DMS153 (cell line): ENCODE measurements at regions not wholly inside any gene's neighbourhood (a gene's known extent, or its start where the extent isn't known, plus 50 kb on each side); places are given as distances from the start of the nearest gene placed in this dataset.
A peak's percentile ranks its signal among the peaks of the same experiment; 100 is the strongest.

Source experiments
- DNase-seq: peaks from one replicate; lab custom pipeline; 2025; lab: John Stamatoyannopoulos, UW

- no peak for DNase-seq
These were observed 176.6 kb upstream of the C9orf72 start for GRCh38 chr9:27749838-27750237.

DNA sequence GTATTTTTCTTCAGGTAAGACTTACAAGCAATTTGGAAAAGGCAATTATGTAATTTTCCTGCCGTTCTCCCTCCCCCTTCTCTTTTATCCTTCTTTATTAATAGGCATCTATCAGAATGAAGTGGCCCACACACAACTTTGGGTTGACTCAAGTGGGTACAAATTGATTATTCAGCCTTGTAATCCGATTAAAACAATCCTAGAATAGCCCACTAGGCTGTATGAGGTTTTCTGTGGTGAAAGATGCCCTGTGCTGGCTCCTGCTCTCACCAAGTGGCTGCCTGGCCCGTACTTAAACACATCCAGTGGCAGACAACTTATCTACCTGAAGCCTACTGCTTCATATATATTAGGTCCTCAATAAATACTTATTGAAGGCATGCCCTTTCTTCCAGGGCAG, 177.3 kb upstream of the C9orf72 start:
- no peak for DNase-seq

DNA sequence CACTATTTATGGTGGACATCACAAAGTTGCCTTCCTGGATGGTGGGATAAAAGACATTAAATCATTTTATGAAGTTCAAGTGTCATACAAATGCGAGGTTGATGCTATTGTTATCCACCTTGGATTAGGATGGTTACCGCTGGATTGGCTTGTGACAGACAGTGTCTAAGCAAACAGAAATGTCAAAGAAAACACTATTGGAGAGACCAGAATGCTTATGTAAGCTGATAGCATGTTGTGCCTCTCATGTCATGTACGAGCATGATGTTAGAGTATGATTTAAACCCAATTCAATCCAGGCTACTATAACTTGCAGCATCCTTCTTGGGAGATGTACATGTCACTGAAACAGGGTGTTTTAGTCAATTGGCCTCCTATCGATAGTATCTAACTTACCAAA, 178.8 kb upstream of the C9orf72 start:
- DNase-seq, result no peak

DNA sequence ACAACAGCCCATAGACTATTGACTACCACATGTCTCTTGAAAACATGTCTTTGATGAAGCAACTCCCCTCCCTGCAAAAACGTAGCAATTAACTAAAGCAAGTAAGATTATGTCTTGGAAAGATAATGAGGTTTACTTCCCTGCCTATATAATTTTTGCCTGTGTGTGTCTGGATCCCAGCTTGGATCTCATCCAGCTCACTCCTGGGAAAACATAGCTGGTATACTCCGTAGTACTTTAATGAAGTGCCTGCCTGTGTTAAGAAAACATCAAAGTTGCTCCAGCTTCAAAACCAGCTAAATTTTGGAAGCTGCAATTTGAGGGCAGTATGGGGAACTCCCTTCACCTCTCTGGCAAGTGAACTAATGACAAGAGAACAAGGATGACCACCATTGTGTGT, 182.6 kb upstream of the C9orf72 start:
- no peak for DNase-seq

GRCh38 chr9:27756418-27756817, 183.1 kb upstream of the C9orf72 start:
- DNase-seq, result no peak

DNA sequence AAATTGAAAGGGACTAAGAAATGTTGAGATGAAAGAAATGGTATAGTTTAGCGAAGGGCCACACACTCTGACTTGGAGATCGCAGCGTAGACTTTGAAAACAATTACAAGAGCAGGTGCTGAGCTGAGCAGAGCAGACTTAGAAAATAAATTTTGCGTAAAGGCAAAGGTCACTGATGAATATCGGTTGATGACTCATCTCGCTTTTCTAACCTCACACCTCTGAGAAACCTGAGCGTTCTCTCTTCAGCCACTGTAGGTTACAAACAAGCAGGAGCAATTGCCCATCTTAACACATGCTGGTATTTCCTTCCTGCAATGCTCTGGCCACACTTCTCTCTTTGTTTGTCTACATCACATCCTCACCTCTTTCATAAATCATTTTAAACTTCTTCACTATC, 190.6 kb upstream of the C9orf72 start:
- DNase-seq, result no peak

- DNase-seq, result no peak
These were observed 192.2 kb upstream of the C9orf72 start for GRCh38 chr9:27765266-27766072.

GRCh38 chr9:27766073-27766835, 193.0 kb upstream of the C9orf72 start:
- DNase-seq, result no peak

GRCh38 chr9:27768781-27769180, 195.5 kb upstream of the C9orf72 start:
- no peak for DNase-seq

GRCh38 chr9:27770541-27770940, 197.3 kb upstream of the C9orf72 start:
- no peak for DNase-seq

- peak; percentile 68 for DNase-seq
These were observed 198.7 kb upstream of the C9orf72 start for GRCh38 chr9:27771803-27772545.

GRCh38 chr9:27784847-27785713, 211.8 kb upstream of the C9orf72 start:
- DNase-seq, result no peak

- no peak for DNase-seq
These were observed 212.4 kb upstream of the C9orf72 start for GRCh38 chr9:27785714-27786100.

DNA sequence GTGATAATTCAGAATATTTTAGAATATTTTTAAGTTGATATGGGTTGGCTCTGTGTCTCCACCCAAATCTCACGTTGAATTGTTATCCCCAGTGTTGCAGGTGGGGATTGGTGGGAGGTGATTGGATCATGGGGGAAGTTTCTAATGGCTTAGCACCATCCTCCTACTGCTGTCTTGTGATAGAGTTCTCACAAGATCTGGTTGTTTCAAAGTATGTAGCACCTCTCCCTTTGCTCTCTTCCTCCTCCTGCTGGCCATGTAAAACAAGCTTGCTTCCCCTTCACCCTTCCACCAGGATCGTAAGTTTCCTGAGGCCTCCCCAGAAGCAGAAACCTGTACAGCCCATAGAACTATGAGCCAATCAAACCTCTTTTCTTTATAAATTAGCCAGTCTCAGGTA, 214.6 kb upstream of the C9orf72 start:
- no peak for DNase-seq

- no peak for DNase-seq
These were observed 218.0 kb upstream of the C9orf72 start for GRCh38 chr9:27791311-27791710.

DNA sequence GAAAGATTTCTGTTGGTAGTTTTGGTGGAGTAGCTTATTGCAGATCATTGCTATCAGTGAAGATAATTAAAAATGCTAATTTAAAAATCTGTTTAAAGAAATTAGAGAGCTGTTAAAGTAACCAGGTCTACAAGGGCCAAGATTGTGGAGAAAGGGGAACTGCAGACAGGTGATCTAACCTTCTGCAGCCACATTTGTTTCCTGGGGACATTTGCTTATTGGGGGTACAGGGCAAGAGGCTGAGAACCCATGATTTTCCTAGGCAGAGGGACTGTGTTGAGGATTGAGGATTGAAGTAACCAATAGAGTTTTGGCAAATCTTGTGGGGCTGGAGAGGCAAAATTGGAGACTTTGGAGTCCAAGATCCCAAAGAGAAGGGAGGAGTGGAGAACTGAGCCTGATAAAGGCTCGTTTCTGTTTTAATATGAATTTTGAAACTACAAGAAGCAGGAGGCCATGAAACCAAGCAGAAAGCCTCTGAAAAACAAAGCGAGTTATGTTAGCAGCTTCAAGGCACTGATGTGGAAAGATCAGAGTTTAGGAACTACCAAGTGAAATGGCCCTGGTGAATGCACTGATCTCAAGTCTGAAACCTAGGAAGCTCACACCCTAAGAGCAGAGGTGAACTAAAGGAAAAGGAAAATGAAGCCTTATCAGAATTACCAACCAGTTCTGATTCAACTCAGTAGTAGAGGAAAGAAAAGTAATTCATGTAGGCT, 219.8 kb upstream of the C9orf72 start:
- DNase-seq, result no peak

- DNase-seq, result no peak
These were observed 226.0 kb upstream of the C9orf72 start for GRCh38 chr9:27799326-27799725.

DNA sequence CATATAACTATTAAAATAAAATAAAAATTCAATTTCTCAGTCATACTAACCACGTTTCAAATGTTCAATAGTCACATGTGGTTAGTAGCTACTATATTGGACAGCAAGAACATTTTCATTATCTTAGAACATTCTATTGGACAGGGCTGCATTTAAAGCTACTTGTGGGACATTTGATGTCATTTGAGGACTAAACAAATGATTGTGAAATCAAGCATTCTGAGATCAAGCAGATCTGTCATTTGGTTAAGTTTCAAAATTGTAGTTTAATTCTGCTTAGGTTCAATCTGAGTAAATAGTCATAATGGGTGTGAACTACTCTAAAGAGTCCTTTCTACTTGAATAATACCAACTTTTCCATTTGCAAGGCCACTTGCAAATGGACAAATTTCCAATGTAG, 226.9 kb upstream of the C9orf72 start:
- no peak for DNase-seq

GRCh38 chr9:27800692-27801370, 227.6 kb upstream of the C9orf72 start:
- no peak for DNase-seq

DNA sequence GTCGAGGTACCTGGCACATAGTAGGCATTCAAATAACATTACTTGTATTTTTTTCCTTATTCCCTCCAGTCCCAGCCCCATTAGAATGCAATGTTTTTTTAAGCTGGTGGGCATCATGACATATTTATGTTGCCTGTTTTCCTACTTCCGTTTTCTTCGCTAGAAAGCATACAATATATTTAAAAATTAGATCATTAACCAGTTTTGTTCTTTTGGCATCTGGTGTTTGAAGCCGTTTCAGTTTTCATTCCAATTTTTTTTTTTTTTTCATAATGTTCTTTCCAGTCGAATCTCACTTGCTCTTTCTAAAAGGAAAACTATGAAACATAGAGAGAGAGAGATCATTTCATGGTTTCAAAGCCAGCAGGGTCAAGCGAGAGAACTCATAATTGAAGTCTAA, 228.3 kb upstream of the C9orf72 start:
- no peak for DNase-seq

GRCh38 chr9:27802418-27802817, 229.1 kb upstream of the C9orf72 start:
- no peak for DNase-seq
